Left colon (tissue), 2 donors: ENCODE measurements at regions not wholly inside any gene's neighbourhood (a gene's known extent, or its start where the extent isn't known, plus 50 kb on each side); places are given as distances from the start of the nearest gene placed in this dataset.
"Not testable (repeated sequence)": the region's sequence is repeated elsewhere in the genome, so short reads cannot be mapped to it uniquely, and the experiment has no call there.

Source experiments
- ATAC-seq: fragments of 200-7000 bp; cut with Tn5 transposase; one replicate; pipeline ENCODE4 v1.9.1; 2020; ENCODE audit warnings: mild to moderate bottlenecking, moderate library complexity
- DNase-seq, 2 donors: peaks; one replicate each; pipeline ENCODE4 v3.0.0-alpha.2; 2020
- intact Hi-C, 2 donors: fragments of 100-400 bp; cut with DNase I in 1 of 2; cut with micrococcal nuclease in 1 of 2; formaldehyde crosslinking; loops; one replicate each; pipeline versions ENCODE4 v1.11.2 to v1.14.0; 2022; cut with DNase I, micrococcal nuclease
- donor health status: DM: no; HTN: no; CAD: no.
- donor health status: DM: yes; HTN: yes; CAD: no.

DNA sequence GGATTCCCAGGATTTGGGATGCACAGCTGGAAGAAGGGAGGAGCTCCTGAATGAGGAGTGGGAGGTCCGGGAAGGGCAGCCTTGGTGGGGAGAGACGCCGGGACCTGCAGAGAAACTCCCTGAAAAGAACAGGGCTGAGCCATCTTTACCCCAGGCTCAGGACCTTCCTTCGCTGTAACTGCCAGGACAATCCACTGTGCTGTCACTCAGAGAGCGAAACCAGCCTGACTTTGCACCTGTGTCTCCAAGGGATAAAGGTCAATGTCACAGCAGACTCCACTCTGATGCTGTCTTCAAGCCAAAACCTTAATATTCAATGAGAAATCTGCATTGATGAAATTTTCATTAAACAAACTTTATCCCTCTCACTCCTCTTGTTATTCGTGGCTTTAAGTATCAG, 235.4 kb upstream of the SULF2 start:
- intact Hi-C loops = not testable (repeated sequence)

DNA sequence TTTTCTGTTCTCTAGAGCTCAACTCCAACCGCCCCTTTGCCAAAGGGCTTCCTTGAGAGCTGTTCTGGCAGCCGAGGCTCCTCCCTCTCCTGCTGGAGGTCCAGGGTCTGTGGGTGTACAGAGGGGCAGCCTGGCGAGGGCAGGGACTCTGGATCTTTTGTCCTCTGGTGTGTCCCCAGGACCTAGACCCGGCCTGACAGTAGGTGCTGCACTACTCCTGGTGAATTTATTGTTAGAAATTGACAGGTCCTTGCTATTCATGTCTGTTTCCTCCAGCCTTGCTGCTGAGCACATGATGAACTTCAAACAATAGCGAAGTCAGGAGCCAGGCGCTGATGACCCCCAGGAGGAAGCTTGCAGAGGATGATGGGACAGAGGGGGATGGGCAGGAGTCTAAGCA, 234.7 kb upstream of the SULF2 start:
- DNase-seq = no peak
- no peak for ATAC-seq
- intact Hi-C loops = no loop called here

More for the DNA sequence above, 235.4 kb upstream of the SULF2 start:
- DNase-seq, ATAC-seq: not testable (repeated sequence)

DNA sequence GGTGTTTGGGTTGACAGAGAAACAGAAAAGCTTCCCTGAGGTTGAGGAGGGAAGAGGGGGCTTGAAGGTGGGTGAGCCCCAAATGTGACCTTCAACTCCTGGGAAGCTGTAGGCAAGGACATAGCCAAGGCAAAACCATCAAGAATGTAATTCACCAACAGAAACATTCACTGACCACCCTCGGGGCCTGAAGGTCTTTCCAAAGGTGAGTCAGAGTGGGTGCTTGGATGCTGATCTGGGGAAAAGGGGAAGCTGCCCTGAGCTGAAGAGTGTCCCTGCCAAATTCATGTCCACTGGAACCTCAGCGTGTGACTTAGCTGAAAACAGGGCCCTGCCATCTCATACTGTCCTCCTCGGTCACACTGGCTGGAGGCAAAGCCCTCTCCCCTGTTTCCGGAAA, 234.2 kb upstream of the SULF2 start:
- intact Hi-C loops = no loop called here
- ATAC-seq = no peak

DNA sequence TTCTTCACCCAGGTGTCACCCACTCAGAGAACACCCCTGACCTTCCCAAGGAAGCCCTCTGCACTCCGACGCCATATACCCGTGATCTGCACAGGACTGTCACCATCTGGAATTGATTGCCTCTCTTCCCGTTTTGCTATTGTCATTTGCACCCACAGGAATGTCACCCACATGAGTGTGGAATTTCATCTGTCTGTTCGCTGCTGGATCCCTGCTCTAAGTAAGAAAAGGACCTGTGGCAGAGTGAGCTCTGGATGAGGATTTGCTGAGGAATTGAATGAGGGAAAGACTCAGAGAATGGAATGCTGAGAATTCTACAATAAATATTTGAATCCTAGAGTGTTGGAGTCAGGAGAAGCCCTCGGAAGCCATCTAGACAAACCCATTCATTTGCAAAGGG, 233.6 kb upstream of the SULF2 start:
- DNase-seq, ATAC-seq, intact Hi-C loops: not testable (repeated sequence)

More for the DNA sequence above, 234.2 kb upstream of the SULF2 start:
- DNase-seq = no peak

DNA sequence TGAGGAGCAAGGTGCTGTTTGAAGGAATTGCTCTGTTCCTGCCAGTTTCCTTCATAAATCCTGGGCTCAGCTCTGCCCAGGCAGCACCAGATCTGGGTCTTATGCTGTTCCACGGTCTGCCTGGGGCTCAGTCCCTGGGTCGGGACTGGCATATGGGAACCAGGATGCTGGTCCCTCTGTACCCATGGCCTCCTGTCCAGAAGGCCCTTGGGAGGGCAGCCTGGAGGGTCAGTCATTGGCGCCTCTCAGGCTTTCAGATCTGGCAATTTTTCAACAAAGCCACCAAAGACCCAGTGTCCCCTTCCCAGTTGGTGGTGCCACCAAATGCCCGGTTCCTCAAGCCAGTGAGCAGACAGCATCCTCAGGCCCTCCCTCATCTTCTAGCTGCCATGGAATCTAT, 232.7 kb upstream of the SULF2 start:
- intact Hi-C loops = no loop called here
- ATAC-seq = no peak
- DNase-seq = no peak

DNA sequence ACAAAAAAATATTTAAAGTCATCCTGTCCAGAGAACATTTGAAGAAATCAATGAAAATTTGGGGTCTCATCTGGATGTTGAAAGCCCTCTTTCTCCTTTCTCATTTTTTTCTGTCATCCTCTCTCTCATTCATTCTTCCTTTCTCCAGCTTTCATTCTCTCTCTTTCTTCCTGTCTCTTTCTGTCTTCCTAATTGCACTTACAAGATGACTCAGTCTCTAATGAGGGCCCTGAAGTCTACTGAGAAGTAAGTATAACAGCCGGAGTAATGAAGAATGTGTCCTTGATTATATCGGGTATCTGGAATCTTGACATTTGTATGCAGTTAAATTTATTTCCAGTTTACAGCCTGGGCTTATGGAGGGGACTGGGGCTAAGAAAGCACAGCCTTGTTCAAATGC, 232.2 kb upstream of the SULF2 start:
- ATAC-seq (no peak), DNase-seq (no peak)
- intact Hi-C loops = no loop called here

DNA sequence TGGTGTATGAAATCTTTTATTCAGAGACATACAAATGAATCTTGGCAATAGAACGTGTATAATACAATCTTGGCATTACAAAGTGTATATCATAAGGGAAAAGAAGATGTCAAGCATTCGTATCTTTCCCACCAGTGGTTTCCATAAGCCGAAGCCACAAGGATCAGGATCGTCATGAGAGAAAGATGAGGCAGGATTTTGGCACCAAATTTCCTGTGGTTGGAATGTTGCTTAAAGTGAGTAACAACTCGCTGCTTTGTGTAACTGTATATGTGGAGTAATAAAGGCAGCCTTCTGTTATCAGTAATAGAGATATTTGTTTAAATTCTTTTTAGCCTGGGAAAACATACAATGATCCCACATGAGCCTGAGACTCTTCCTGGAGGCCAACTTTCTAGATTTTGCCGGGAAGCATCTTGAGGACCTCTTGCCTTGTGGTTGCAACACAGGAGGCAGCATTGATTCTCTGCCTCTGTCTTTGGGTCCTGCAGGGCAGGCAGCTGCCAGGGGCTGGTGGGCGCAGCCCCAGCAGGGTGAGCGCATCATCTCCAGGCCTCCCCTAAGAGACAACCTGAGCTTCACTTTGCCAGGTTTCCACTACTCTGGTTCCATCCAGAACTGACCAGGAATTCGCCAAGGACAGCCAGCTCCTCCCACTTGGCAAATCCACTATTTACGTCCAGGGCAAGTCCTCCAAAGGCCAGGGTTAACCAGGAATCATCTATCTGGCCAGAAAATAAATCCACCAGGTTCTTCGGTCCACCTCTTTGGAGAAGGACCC, 230.9 kb upstream of the SULF2 start:
- ATAC-seq = no peak
- intact Hi-C loops = no loop called here
- DNase-seq = no peak

DNA sequence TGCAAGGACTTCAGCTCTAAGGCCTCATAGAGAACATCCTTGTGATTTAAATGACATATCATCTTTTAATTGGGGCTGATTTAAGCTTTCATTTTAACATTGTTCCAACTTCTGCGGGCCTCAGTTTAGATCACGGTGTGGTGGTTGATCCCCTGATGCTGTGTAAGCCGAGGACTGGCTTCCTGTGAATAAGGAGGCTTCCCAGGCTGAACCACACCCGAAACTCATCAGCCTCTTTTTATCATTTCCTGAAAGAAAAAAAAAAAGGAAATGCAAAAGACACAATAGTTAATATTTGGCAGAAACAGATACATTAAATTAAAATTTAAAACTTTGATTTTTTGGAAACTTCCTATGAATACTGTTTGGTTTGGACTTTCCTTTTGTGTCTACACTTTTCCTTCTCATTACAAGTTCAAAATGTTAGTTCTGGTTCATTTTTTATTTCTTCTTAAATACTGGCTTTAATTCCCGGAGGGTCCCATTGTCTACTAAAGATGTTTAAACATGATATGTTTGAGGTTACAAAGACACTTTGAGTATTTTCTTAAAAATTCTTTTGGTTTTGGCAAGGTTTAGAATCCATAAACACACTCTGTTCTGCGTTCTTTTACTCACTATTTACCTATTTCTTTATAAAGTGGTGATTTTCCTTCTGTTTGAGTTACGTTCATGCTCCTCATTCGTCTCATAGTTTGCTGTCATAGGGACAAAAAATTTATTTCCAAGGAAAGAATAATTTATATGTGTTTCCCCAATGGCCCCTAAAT, 230.0 kb upstream of the SULF2 start:
- ATAC-seq (no peak), DNase-seq (no peak)
- intact Hi-C loops = no loop called here

DNA sequence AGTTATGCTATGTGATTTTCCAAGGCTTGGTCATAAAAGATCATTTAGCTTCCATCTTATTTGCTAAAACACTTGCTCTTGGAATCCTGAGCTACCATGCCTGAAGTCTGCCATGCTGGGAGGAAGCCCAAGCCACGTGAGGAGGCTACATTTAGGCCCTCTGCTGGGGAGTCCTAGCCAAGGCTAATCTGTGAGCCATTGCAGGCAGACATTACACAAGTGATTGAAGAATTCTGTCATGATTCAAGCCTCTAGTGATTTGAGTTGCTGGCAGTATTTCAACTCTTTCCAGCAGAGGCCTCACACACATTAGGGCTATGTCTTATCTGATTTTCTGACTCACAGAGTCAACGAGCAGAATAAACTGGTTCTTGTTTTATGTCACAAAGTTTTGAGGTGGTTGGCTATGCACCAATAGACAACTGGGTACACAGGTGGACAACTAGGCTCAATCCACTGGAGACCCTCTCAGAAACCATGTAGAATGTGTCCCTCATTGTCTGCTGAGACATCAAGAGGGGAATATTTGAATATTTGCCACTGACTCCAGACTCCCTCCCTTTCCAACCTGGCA, 227.2 kb upstream of the SULF2 start:
- intact Hi-C loops = no loop called here
- DNase-seq (no peak), ATAC-seq (no peak)

DNA sequence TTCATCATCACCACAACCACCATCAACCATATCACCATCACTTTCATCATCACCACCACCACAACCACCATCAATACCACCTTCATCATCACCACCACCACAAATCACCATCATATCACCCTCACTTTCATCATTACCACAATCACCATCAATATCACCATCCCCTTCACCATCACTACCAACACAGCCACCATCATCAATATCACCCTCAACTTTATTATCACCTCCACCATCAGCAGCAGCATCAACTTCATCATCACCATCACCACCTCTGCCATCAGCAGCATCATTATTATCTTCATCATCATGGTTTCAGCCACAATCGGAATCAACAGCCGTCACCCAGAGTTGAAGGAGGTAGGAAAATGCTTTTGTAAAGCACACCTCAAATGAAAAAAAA, 225.7 kb upstream of the SULF2 start:
- intact Hi-C loops = no loop called here
- no peak for ATAC-seq

DNA sequence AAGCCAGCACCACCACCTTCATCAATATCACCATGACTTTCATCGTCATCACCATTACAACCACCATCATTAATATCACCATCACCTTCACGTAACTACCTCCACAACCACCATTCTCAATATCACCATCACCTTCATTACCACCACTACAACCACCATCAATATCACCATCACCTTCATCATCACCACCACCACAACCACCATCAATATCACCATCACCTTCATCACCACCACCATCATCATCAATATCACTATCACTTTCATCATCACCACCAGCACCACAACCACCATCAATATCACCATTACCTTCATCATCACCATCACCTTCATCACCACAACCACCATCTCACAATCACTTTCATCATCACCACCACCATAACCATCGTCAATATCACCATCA, 225.3 kb upstream of the SULF2 start:
- no peak for ATAC-seq
- no peak for DNase-seq
- intact Hi-C loops = no loop called here

More for the DNA sequence above, 225.7 kb upstream of the SULF2 start:
- DNase-seq = no peak

DNA sequence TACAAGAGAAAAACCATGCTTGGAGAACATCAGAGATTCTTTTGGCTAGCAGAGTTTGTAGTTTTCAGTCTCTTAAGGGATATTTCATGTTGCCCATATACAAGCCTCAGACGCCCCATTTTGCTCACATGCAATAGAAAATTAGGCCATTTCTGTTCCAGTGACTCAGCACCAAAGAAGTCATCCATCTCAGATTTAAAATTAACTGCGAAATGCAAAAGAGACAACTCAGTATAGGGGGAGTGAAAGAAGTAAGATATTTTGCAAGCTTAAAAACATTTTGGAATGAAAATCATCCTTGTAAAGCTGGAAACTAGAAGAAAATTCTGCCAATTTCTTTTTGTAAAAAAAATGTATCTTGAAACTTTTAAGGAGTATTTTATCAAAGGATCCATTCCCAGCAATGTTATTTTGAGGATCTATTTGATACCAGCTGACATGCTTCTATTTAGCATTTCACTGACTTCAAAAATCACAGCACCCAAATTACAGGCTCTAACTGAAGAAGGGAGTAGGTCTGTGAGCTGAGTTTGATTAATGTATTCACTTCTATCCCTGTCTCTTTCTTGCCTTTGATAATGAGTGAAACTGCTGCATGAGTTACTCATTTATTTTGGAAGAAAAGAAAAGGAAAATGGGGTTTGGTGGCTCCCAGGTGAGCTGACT, 223.7 kb upstream of the SULF2 start:
- intact Hi-C loops = no loop called here
- no peak for DNase-seq
- ATAC-seq = no peak

DNA sequence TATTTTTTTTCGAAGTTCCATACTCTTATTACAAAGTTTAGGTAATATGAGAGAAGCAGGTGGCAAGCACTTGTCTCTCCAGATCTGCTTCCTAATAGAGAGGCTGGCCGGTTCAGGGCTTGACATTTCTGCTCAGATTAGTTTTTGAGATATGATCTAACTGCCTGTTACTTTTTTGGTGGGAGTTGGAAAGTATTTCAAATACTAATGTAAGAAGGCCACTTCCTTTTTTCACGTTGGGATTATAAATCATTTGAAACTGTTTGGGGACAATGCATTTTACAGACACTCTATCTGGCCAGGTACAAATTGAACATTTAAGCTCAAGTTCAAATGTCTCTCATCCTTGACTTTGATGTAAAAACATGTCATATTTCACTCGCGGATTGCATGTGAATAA, 222.1 kb upstream of the SULF2 start:
- intact Hi-C loops = no loop called here
- no peak for DNase-seq
- ATAC-seq = no peak

DNA sequence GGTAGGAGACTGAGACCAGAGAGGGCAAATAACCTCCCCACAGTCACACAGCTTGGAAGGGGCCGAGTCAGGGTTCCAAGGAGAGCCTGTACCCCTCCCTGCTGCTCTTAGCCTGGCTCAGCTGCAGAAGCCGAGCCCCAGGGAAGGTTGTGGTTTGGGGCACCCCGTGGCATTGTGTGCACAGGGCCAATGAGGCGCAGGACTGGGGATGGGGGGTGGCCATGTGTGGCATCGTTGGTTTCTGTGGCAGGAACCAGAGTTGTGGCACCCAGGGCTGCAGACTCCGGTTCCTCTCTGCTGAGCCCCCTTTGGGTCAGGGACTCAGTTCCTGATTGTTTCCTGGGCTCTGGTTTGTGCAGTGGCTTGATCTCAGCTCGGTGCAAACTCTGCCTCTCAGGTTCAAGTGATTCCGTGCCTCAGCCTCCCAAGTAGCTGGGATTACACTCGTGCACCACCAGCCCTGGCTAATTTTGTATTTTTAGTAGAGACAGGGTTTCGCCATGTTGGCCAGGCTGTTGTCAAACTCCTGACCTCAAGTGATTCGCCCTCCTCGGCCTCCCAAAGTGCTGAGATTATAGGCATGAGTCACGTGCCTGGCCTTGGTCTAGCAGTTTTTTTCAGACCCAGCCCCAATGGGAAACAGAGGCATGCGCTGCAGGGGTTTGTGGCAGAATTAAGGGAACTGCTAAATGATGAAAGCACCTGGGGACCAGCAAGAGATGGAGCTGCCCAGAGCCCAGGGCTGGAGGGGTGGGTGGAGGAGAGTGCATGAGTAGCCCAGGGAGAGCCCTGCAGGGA, 221.0 kb upstream of the SULF2 start:
- intact Hi-C loops = no loop called here
- DNase-seq (no peak), ATAC-seq (no peak)

DNA sequence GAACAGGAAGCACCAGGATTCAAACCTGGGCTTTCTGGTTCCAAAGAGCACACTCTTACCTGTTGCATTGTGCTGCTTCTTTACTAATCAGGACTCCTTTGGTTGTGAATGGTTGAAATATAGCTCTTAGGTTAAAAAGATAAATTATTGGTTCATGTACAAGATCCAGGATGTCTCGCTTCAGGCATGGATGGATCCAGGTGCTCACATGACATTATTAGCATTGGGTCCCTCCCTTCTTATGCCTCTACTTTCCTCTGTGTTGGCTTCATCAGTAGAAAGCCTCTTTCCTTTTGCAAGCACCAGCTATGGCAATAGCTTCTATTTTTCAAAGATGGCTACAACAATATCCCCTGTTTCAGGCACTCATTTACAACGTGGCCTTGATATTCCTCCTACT, 217.7 kb upstream of the SULF2 start:
- intact Hi-C loops = no loop called here
- DNase-seq (no peak), ATAC-seq (no peak)

DNA sequence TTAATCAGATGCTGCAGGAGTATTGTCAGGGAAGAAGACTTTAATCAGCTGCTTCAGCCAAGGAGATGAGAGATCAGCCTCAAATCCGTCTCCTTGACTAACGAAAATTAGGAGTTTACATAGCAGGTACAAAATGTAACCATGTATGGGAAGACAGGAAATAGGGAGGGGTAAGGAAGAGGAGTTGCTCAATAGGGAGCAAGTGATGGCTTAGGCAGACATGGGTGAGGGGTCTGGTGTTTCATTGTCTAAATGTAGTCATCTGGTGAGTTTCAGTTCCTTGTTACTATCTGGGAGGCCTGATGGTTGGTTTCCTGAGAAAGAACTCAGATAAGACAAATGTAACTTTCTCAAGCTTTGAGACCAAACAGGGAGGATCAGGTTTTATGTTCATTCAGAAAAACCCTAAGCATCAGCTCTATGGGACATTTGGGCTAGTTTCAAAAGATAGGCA, 217.3 kb upstream of the SULF2 start:
- DNase-seq (no peak), ATAC-seq (no peak)
- intact Hi-C loops = no loop called here

DNA sequence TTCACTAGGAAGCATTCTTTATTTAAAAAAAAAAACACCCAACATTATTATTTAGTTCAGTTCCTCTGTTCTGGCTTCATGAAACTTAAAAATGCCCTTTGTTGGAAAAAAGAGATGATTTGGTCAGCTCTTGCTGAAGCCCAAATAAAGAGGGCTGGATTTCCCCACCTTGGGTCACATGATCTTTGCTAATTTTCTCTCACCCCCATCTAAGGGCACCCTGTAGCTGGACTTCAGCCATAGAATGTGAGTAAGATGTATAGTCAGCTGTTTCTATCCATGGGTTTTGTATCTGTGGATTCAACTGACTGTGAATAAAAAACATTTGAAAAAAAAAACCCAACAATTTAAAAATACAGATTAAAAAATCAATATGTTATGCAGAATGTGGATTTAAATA, 213.9 kb upstream of the SULF2 start:
- intact Hi-C loops = no loop called here
- ATAC-seq = no peak
- DNase-seq = no peak

DNA sequence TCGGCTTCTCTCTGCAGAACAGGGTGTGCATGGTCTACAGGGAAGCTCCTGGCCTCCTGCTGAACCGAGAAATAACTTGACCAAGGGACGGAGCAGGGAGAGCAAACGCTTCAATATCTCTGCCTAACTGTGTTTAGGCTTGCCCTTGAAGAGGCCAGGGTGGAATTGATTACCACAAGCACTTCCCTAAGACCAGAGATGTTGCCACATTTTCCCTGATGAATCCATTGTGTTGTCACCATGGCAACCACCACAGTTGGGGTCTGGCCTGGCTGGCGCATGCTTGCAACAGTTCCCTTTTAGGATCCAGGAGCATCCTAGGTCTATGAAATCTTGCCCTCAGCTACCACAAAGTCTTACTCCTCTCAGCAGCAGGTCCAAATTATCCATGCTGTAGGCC, 213.5 kb upstream of the SULF2 start:
- intact Hi-C loops = no loop called here
- ATAC-seq = no peak
- no peak for DNase-seq

DNA sequence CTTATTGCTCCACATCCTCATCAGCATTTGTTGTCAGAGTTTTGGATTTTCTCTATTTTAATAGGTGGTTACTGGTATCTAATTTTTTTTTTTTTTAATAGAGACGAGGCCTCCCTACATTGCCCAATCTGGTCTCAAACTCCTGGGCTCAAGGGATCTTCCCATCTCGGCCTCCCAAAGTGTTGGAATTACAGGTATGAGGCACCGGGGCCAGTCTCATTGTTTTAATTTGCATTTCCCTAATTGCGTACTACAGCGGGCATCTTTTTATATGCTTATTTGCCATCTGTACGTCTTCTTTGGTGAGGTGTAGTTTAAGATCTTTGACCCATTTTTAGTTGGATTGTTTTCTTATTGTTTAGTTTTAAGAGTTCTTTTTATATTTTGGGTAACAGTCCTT, 210.4 kb upstream of the SULF2 start:
- DNase-seq (no peak), ATAC-seq (no peak)

More for the DNA sequence above, 210.4 kb upstream of the SULF2 start:
- intact Hi-C loops = no loop called here
